ENCODE measurements at regions not wholly inside any gene's neighbourhood (a gene's known extent, or its start where the extent isn't known, plus 50 kb on each side); places are given as distances from the start of the nearest gene placed in this dataset.

- no peak for TF ChIP-seq CTCF (IDR thresholded peaks at IDR 0.05)
- Histone ChIP-seq H3K27me3 (ENCODE audit: low read depth) (peaks cover 5% of the 10 kb centered on the region), H3K27ac (no peak overlapping the region), H3K4me1 (no peaks in the 10 kb centered on the region), H3K4me3 (no peak overlapping the region), H3K9me3 (no peaks in the 10 kb centered on the region), H3K36me3 (no peaks in the 10 kb centered on the region)
- intact Hi-C loops (cut with DNase I) = no loop called here
- ATAC-seq (no peak), DNase-seq (no peak)
Measured at GRCh38 chr1:17963513-17963912, 144.1 kb upstream of the IGSF21 start.

GRCh38 chr1:17965515-17966100 is 142.0 kb upstream of the IGSF21 start:
- H3K4me3 ChIP-seq = no peak overlapping the region
- no peaks in the 10 kb centered on the region for H3K9me3 ChIP-seq
- intact Hi-C loops (cut with DNase I) = no loop called here
- H3K36me3 ChIP-seq = no peaks in the 10 kb centered on the region
- TF ChIP-seq CTCF (IDR thresholded peaks at IDR 0.05) = no peak
- ATAC-seq = no peak
- no peak for DNase-seq
- no peak overlapping the region for H3K27ac ChIP-seq
- no peaks in the 10 kb centered on the region for H3K4me1 ChIP-seq
- H3K27me3 ChIP-seq (ENCODE audit: low read depth) = peaks cover 5% of the 10 kb centered on the region

GRCh38 chr1:17966341-17966740 is 141.3 kb upstream of the IGSF21 start:
- peaks cover 5% of the 10 kb centered on the region for H3K27me3 ChIP-seq (ENCODE audit: low read depth)
- H3K4me3 ChIP-seq = no peak overlapping the region
- H3K27ac ChIP-seq = no peak overlapping the region
- no peaks in the 10 kb centered on the region for H3K9me3 ChIP-seq
- no peak for ATAC-seq
- no peak for TF ChIP-seq CTCF (IDR thresholded peaks at IDR 0.05)
- intact Hi-C loops (cut with DNase I) = no loop called here
- no peak for DNase-seq
- H3K36me3 ChIP-seq = no peaks in the 10 kb centered on the region
- no peaks in the 10 kb centered on the region for H3K4me1 ChIP-seq

- DNase-seq = no peak
- H3K9me3 ChIP-seq = no peaks in the 10 kb centered on the region
- intact Hi-C loops (cut with DNase I) = no loop called here
- H3K4me1 ChIP-seq = no peaks in the 10 kb centered on the region
- no peak for TF ChIP-seq CTCF (IDR thresholded peaks at IDR 0.05)
- no peak overlapping the region for H3K27ac ChIP-seq
- no peaks in the 10 kb centered on the region for H3K36me3 ChIP-seq
- no peak for ATAC-seq
- no peaks in the 10 kb centered on the region for H3K27me3 ChIP-seq (ENCODE audit: low read depth)
- H3K4me3 ChIP-seq = no peak overlapping the region
Measured at GRCh38 chr1:17967623-17968255, 139.9 kb upstream of the IGSF21 start.

- no peak for DNase-seq
- intact Hi-C loops (cut with DNase I) = no loop called here
- no peak for TF ChIP-seq CTCF (IDR thresholded peaks at IDR 0.05)
Measured at GRCh38 chr1:17970757-17971156, 136.8 kb upstream of the IGSF21 start.

More at GRCh38 chr1:17970757-17971156, 136.8 kb upstream of the IGSF21 start:
- H3K36me3 ChIP-seq = no peaks in the 10 kb centered on the region
- H3K27ac ChIP-seq = no peak overlapping the region
- no peak for ATAC-seq
- H3K9me3 ChIP-seq = no peaks in the 10 kb centered on the region
- H3K4me3 ChIP-seq = no peak overlapping the region
- H3K27me3 ChIP-seq (ENCODE audit: low read depth) = peaks cover 9% of the 10 kb centered on the region
- no peaks in the 10 kb centered on the region for H3K4me1 ChIP-seq
